ENCODE measurements at regions not wholly inside any gene's neighbourhood (a gene's known extent, or its start where the extent isn't known, plus 50 kb on each side); places are given as distances from the start of the nearest gene placed in this dataset.

GRCh38 chr14:106422066-106422465 is 895.7 kb downstream of the TMEM121 start:
- no peak for TF ChIP-seq YY1 (IDR thresholded peaks at IDR 0.05; ENCODE audit: insufficient read depth, insufficient read length)
- no peak for TF ChIP-seq ZNF274 (IDR thresholded peaks at IDR 0.05; ENCODE audit: low read depth, low read length)
- no peak for TF ChIP-seq SUZ12 (IDR thresholded peaks at IDR 0.05; ENCODE audit: extremely low read depth, insufficient read depth, insufficient read length)

Data from NT2/D1 (cell line).